NCI-H510A treated with DMSO at 0.1 percent for 48 hours (cell line): ENCODE measurements at regions not wholly inside any gene's neighbourhood (a gene's known extent, or its start where the extent isn't known, plus 50 kb on each side); places are given as distances from the start of the nearest gene placed in this dataset.

Source experiments
- DNase-seq: peaks from one replicate; lab custom pipeline; 2025; lab: John Stamatoyannopoulos, UW

- DNase-seq, result no peak
These were observed 61.5 kb upstream of the SLC4A4 start for GRCh38 chr4:71277353-71277752.

GRCh38 chr4:71283642-71284257, 55.1 kb upstream of the SLC4A4 start:
- DNase-seq, result peak; percentile 37

- DNase-seq, result no peak
These were observed 51.5 kb upstream of the SLC4A4 start for GRCh38 chr4:71287305-71287704.

GRCh38 chr4:71288875-71289274, 49.9 kb upstream of the SLC4A4 start:
- no peak for DNase-seq
